HCT116 (cell line): ENCODE measurements at regions not wholly inside any gene's neighbourhood (a gene's known extent, or its start where the extent isn't known, plus 50 kb on each side); places are given as distances from the start of the nearest gene placed in this dataset.

Source experiments
- ATAC-seq: fragments of 200-7000 bp; cut with Tn5 transposase; 2 replicates; pipeline ENCODE4 v1.9.1; 2020; ENCODE audit warnings: mild to moderate bottlenecking, moderate library complexity
- BruUV-seq: library from RNA; stranded (reverse); fragments of 400-500 nt; replicated peaks from 2 replicates; lab custom pipeline; 2021; lab: Mats Ljungman, UMichigan
- CTCF ChIA-PET: fragments of 300-600 bp; sonication (Branson Sonifier 250); formaldehyde crosslinking; loops from one replicate; lab custom pipeline; 2021; ENCODE audit warnings: antibody characterized with exemption; lab: Charles Lee
- POLR2A ChIA-PET: fragments of 300-600, 350-600 bp; sonication (Branson Sonifier 250); formaldehyde crosslinking; loops from one replicate; lab custom pipeline; 2021; ENCODE audit warnings: antibody characterized with exemption; lab: Charles Lee
- RAD21 ChIA-PET, 2 experiments: fragments of 300-600 bp; sonication (Branson Sonifier 250); formaldehyde crosslinking; loops; one replicate each; lab custom pipeline; 2023; ENCODE audit warnings: low total read pairs in 2 of 2; ENCODE audit not compliant: uncharacterized antibody in 2 of 2, unreplicated experiment in 2 of 2, low non-redundant PET in 1 of 2; lab: Charles Lee
- DNase-seq: peaks from one replicate; pipeline ENCODE4 v3.0.0-alpha.2; 2010; ENCODE audit warnings: low read depth, low spot score
- H2AFZ ChIP-seq: fragments of 200-600 bp; shearing (Covaris generic), sonication (generic); 2 replicates; pipeline ENCODE4 v1.6.1; 2017; ENCODE audit warnings: low read depth, mixed run types, mixed read lengths, antibody characterized with exemption, low read length; ENCODE audit not compliant: poor library complexity, severe bottlenecking
- H3K27ac ChIP-seq: 2 replicates; pipeline ENCODE4 v1.5.1; 2012; ENCODE audit warnings: low read depth, low read length
- H3K27me3 ChIP-seq: fragments of 200-600 bp; sonication (generic); 2 replicates; pipeline ENCODE4 v1.6.1; 2016; ENCODE audit warnings: mixed run types, low read length, mixed read lengths; ENCODE audit not compliant: insufficient read depth
- H3K36me3 ChIP-seq, 2 experiments: fragments of 200-500 bp in 1 of 2; fragments of 200-600 bp in 1 of 2; sonication (Bioruptor generic) in 1 of 2; sonication (generic) in 1 of 2; 2 replicates each; pipeline versions ENCODE4 v1.5.1 to v1.6.1; 2014 to 2016; ENCODE audit warnings: low read length in 2 of 2, inconsistent platforms in 1 of 2, mixed read lengths in 1 of 2, mixed run types in 1 of 2; ENCODE audit not compliant: insufficient read depth in 2 of 2, control insufficient read depth in 1 of 2
- H3K4me1 ChIP-seq, 2 experiments: fragments of 200-600 bp in 1 of 2; sonication (generic) in 1 of 2; 2 replicates each; pipeline versions ENCODE4 v1.5.1 to v1.6.1; 2012 to 2017; ENCODE audit warnings: low read length in 2 of 2, inconsistent platforms in 1 of 2, mild to moderate bottlenecking in 1 of 2, mixed read lengths in 1 of 2, mixed run types in 1 of 2, moderate library complexity in 1 of 2; ENCODE audit not compliant: insufficient read depth in 2 of 2, control insufficient read depth in 1 of 2
- H3K4me2 ChIP-seq: fragments of 200-600 bp; sonication (generic); 2 replicates; pipeline ENCODE4 v1.6.1; 2017; ENCODE audit warnings: mixed run types, low read length, mixed read lengths
- H3K4me3 ChIP-seq, 2 experiments: fragments of 200-600 bp in 1 of 2; sonication (generic) in 1 of 2; replicated peaks in 1 of 2; 2 replicates each; pipeline ENCODE4 v1.5.1; 2011 to 2016; ENCODE audit warnings: low read length in 2 of 2, control low read depth in 1 of 2, low read depth in 1 of 2, mild to moderate bottlenecking in 1 of 2, mixed read lengths in 1 of 2, mixed run types in 1 of 2
- H3K79me2 ChIP-seq: fragments of 200-600 bp; sonication (generic); 2 replicates; pipeline ENCODE4 v1.6.1; 2017; ENCODE audit warnings: mild to moderate bottlenecking, mixed run types, low read length, moderate library complexity, mixed read lengths; ENCODE audit not compliant: insufficient read depth
- H3K9ac ChIP-seq: fragments of 200-600 bp; sonication (generic); 2 replicates; pipeline ENCODE4 v1.6.1; 2016; ENCODE audit warnings: low read length, mixed read lengths
- H3K9me2 ChIP-seq: fragments of 200-600 bp; sonication (generic), shearing (Covaris generic); 2 replicates; pipeline ENCODE4 v1.6.1; 2017; ENCODE audit warnings: mixed run types, mild to moderate bottlenecking, moderate library complexity; ENCODE audit not compliant: insufficient read depth
- H3K9me3 ChIP-seq, 2 experiments: fragments of 200-500 bp in 1 of 2; fragments of 200-600 bp in 1 of 2; sonication (Bioruptor generic) in 1 of 2; sonication (generic) in 1 of 2; 2 replicates each; pipeline ENCODE4 v1.6.1; 2014 to 2017; ENCODE audit warnings: low read length in 2 of 2, mixed read lengths in 2 of 2, inconsistent platforms in 1 of 2, low read depth in 1 of 2, mild to moderate bottlenecking in 1 of 2, mixed run types in 1 of 2, moderate library complexity in 1 of 2; ENCODE audit not compliant: control insufficient read depth in 1 of 2, insufficient read depth in 1 of 2
- H4K20me1 ChIP-seq: fragments of 200-600 bp; sonication (generic), shearing (Covaris generic); 2 replicates; pipeline ENCODE4 v1.6.1; 2017; ENCODE audit warnings: mixed run types, mild to moderate bottlenecking, moderate library complexity; ENCODE audit not compliant: insufficient read depth
- ATF3 ChIP-seq: IDR thresholded peaks from 2 replicates; pipeline ENCODE4 v1.6.1; 2012
- CBX3 ChIP-seq: IDR thresholded peaks from 2 replicates; pipeline ENCODE4 v1.6.1; 2012; ENCODE audit warnings: low read depth
- CEBPB ChIP-seq: IDR thresholded peaks from 2 replicates; pipeline ENCODE4 v1.6.1; 2012; ENCODE audit warnings: low read depth
- EGR1 ChIP-seq: IDR thresholded peaks from 2 replicates; pipeline ENCODE4 v1.6.1; 2012; ENCODE audit warnings: low read depth
- ELF1 ChIP-seq: IDR thresholded peaks from 2 replicates; pipeline ENCODE4 v1.6.1; 2012; ENCODE audit warnings: low read depth, borderline replicate concordance
- EZH2 ChIP-seq: fragments of 200-600 bp; sonication (generic); IDR thresholded peaks from 2 replicates; pipeline ENCODE4 v1.6.1; 2017; ENCODE audit warnings: antibody characterized with exemption, mixed run types
- EZH2phosphoT487 ChIP-seq: fragments of 200-600 bp; IDR thresholded peaks from 2 replicates; pipeline ENCODE4 v1.6.1; 2018; ENCODE audit warnings: antibody characterized with exemption, borderline replicate concordance
- FOSL1 ChIP-seq: IDR thresholded peaks from 2 replicates; pipeline ENCODE4 v1.6.1; 2012; ENCODE audit warnings: low read depth
- JUND ChIP-seq: IDR thresholded peaks from 2 replicates; pipeline ENCODE4 v1.6.1; 2012
- POLR2A ChIP-seq: IDR thresholded peaks from 2 replicates; pipeline ENCODE4 v1.7.0; 2011; ENCODE audit warnings: borderline replicate concordance; ENCODE audit not compliant: insufficient read depth, insufficient read length; ENCODE audit errors: extremely low read depth
- POLR2AphosphoS5 ChIP-seq: IDR thresholded peaks from 2 replicates; pipeline ENCODE4 v1.6.1; 2011; ENCODE audit warnings: mild to moderate bottlenecking, low read depth, low read length, moderate library complexity
- RAD21 ChIP-seq: IDR thresholded peaks from 2 replicates; pipeline ENCODE4 v1.6.1; 2012; ENCODE audit warnings: low read depth, mild to moderate bottlenecking
- SIN3A ChIP-seq: IDR thresholded peaks from 2 replicates; pipeline ENCODE4 v1.6.1; 2012; ENCODE audit warnings: low read depth
- SP1 ChIP-seq: IDR thresholded peaks from 2 replicates; pipeline ENCODE4 v1.6.1; 2012; ENCODE audit warnings: low read depth
- YY1 ChIP-seq: IDR thresholded peaks from 2 replicates; pipeline ENCODE4 v1.6.1; 2011; ENCODE audit warnings: low read length, low read depth, moderate library complexity, mild to moderate bottlenecking; ENCODE audit not compliant: insufficient replicate concordance; ENCODE audit errors: extremely low read depth
- ZBTB33 ChIP-seq: IDR thresholded peaks from 2 replicates; pipeline ENCODE4 v1.6.1; 2011; ENCODE audit warnings: mild to moderate bottlenecking, low read length, moderate library complexity; ENCODE audit not compliant: insufficient replicate concordance; ENCODE audit errors: extremely low read depth
- ZFX ChIP-seq: fragments of 450-650 bp; IDR thresholded peaks from 2 replicates; pipeline ENCODE4 v1.6.1; 2017
- intact Hi-C: fragments of 100-400 bp; cut with micrococcal nuclease; formaldehyde crosslinking; loops from 2 replicates; pipeline ENCODE4 v1.10.0; 2022
- TF ChIP-seq, protein P1 (sequence below): IDR thresholded peaks from 2 replicates; pipeline ENCODE4 v1.6.1; 2012
- TF ChIP-seq, protein P2 (sequence below), 3 experiments: fragments of 200-600 bp in 1 of 3; sonication (generic) in 1 of 3; IDR thresholded peaks in 2 of 3; conservative IDR thresholded peaks in 1 of 3; 2 replicates each; pipeline ENCODE4 v1.5.1; 2012 to 2017; ENCODE audit warnings: low read depth in 2 of 3, low read length in 2 of 3, antibody characterized with exemption in 1 of 3, borderline replicate concordance in 1 of 3, control low read depth in 1 of 3, mild to moderate bottlenecking in 1 of 3, mixed read lengths in 1 of 3, mixed run types in 1 of 3, moderate library complexity in 1 of 3; ENCODE audit not compliant: insufficient read depth in 1 of 3
- TF ChIP-seq, protein P3 (sequence below): IDR thresholded peaks from 2 replicates; pipeline ENCODE4 v1.6.1; 2012; ENCODE audit warnings: low read depth

DNA sequence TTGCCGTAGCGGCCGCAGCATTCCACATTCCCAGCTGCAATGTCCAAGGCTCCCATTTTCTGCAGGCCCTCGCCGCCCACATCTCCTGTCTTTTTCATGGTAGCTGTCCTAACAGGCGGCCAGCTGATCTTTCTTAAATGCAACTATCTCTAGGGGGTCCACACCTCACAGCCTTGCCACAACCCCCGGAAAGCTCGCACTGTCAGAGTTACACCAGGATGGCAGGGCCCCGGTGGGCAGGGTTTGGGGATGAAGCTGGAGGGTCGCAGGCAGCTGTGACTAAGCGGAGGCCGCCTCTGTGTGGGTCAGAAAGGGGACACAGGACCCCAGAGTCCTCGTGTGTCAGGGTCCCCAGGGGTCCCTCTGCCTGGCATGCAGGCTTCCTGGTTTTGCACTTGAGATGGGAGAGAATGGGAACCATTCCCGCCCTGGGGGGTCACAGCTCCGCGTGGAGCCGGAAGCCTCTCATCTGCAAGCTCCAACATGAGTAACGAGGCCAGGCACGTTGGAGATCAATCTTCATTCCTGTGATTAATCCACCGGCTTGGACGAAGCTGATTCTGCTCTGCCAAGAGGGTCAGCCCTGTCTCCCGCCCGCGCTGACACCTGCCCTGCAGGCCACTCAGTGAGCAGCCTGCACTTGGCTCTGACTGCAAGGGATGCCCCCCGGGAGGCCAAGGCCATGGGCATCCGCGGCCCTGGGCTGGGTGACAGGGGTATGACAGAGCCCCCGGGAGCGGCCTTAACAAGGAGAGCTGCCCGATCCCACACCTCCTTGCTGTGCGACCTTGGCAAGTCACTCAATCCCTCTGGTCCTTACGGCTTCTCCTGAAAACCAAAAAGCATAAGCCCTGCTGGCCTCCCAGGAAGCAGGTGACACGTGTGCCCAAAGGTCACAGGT, 97.9 kb downstream of the ADRA2C start:
- ChIA-PET RAD21 (interaction anchor here in 1 of 2 experiments (0.6 kb wide), 1 partner anchor 16 kb away, joined by 12 read pairs; no protein-coding TSS in a partner anchor), CTCF (interaction anchor here (1.4 kb wide), 1 partner anchor 17 kb away, joined by 4 read pairs; no protein-coding TSS in a partner anchor), POLR2A (no interaction called here)
- BruUV-seq: no TSS peak
- Histone ChIP-seq H3K4me2 (no peak overlapping the region), H3K9me2 (no peaks in the 10 kb centered on the region), H3K27me3 (peaks cover 7% of the 10 kb centered on the region), H3K79me2 (no peaks in the 10 kb centered on the region), H3K4me1 (peaks cover 3 to 10% of the 10 kb centered on the region in 2 experiments; a peak in 2 of 4 replicates), H3K27ac (no peak overlapping the region), H4K20me1 (no peaks in the 10 kb centered on the region), H3K9me3 (no peaks in the 10 kb centered on the region), H3K4me3 (no peak overlapping the region), H3K9ac (no peak overlapping the region), H3K36me3 (no peaks in the 10 kb centered on the region), H2AFZ (no peak overlapping the region)
- no peak for ATAC-seq
- TF ChIP-seq, protein P1, sequence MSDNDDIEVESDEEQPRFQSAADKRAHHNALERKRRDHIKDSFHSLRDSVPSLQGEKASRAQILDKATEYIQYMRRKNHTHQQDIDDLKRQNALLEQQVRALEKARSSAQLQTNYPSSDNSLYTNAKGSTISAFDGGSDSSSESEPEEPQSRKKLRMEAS: no peak
- TF ChIP-seq EGR1 (no peak), CEBPB (no peak), RAD21 (no peak), CBX3 (no peak), SP1 (no peak), EZH2phosphoT487 (no peak), POLR2AphosphoS5 (no peak), EZH2 (no peak), JUND (no peak), ELF1 (no peak), ZFX (no peak), POLR2A (no peak), ZBTB33 (no peak), YY1 (no peak), ATF3 (no peak), SIN3A (no peak), FOSL1 (no peak)
- TF ChIP-seq, protein P2, sequence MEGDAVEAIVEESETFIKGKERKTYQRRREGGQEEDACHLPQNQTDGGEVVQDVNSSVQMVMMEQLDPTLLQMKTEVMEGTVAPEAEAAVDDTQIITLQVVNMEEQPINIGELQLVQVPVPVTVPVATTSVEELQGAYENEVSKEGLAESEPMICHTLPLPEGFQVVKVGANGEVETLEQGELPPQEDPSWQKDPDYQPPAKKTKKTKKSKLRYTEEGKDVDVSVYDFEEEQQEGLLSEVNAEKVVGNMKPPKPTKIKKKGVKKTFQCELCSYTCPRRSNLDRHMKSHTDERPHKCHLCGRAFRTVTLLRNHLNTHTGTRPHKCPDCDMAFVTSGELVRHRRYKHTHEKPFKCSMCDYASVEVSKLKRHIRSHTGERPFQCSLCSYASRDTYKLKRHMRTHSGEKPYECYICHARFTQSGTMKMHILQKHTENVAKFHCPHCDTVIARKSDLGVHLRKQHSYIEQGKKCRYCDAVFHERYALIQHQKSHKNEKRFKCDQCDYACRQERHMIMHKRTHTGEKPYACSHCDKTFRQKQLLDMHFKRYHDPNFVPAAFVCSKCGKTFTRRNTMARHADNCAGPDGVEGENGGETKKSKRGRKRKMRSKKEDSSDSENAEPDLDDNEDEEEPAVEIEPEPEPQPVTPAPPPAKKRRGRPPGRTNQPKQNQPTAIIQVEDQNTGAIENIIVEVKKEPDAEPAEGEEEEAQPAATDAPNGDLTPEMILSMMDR (IDR thresholded peaks at IDR 0.05 in 2 of 3, conservative IDR thresholded peaks at IDR 0.05 in 1 of 3; ENCODE audit: borderline replicate concordance in 1 of 3, insufficient read depth in 1 of 3, low read depth in 2 of 3, low read length in 2 of 3): no peak
- TF ChIP-seq, protein P3, sequence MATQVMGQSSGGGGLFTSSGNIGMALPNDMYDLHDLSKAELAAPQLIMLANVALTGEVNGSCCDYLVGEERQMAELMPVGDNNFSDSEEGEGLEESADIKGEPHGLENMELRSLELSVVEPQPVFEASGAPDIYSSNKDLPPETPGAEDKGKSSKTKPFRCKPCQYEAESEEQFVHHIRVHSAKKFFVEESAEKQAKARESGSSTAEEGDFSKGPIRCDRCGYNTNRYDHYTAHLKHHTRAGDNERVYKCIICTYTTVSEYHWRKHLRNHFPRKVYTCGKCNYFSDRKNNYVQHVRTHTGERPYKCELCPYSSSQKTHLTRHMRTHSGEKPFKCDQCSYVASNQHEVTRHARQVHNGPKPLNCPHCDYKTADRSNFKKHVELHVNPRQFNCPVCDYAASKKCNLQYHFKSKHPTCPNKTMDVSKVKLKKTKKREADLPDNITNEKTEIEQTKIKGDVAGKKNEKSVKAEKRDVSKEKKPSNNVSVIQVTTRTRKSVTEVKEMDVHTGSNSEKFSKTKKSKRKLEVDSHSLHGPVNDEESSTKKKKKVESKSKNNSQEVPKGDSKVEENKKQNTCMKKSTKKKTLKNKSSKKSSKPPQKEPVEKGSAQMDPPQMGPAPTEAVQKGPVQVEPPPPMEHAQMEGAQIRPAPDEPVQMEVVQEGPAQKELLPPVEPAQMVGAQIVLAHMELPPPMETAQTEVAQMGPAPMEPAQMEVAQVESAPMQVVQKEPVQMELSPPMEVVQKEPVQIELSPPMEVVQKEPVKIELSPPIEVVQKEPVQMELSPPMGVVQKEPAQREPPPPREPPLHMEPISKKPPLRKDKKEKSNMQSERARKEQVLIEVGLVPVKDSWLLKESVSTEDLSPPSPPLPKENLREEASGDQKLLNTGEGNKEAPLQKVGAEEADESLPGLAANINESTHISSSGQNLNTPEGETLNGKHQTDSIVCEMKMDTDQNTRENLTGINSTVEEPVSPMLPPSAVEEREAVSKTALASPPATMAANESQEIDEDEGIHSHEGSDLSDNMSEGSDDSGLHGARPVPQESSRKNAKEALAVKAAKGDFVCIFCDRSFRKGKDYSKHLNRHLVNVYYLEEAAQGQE: no peak
- intact Hi-C loops: no loop called here
- DNase-seq: no peak
